Endothelial cell of umbilical vein (primary cell): ENCODE measurements at regions not wholly inside any gene's neighbourhood (a gene's known extent, or its start where the extent isn't known, plus 50 kb on each side); places are given as distances from the start of the nearest gene placed in this dataset.

ENCODE experiments used
- BruUV-seq: library from RNA; stranded (reverse); fragments of 400-500 nt; replicated peaks from 2 replicates; lab custom pipeline; 2021; lab: Mats Ljungman, UMichigan
- CTCF ChIA-PET: fragments of 300-600, 350-600 bp; sonication (Branson Sonifier 250); formaldehyde crosslinking; loops from one replicate; lab custom pipeline; 2021; ENCODE audit warnings: antibody characterized with exemption, inconsistent platforms; lab: Charles Lee
- POLR2A ChIA-PET: fragments of 300-600, 350-600 bp; sonication (Branson Sonifier 250); formaldehyde crosslinking; loops from one replicate; lab custom pipeline; 2021; ENCODE audit warnings: antibody characterized with exemption, inconsistent platforms; lab: Charles Lee
- DNase-seq: peaks from one replicate; pipeline ENCODE4 v3.0.0-alpha.2; 2011; ENCODE audit warnings: low read depth, low spot score
- FAIRE-seq: peaks from 2 replicates; lab custom pipeline; 2011; peaks lifted over from hg19 to GRCh38; lab: Jason Lieb, UNC
- H2AFZ ChIP-seq: 2 replicates; pipeline ENCODE4 v1.6.0; 2012; ENCODE audit warnings: low read depth, low read length, control low read depth, inconsistent platforms
- H3K27ac ChIP-seq: 2 replicates; pipeline ENCODE4 v1.5.1; 2011; ENCODE audit warnings: low read depth, mild to moderate bottlenecking, control low read depth, low read length, moderate library complexity; ENCODE audit not compliant: insufficient read depth
- H3K27me3 ChIP-seq, 2 experiments: 2 replicates each; pipeline versions ENCODE4 v1.6.0 to v1.6.1; 2011; ENCODE audit warnings: low read length in 2 of 2, mixed read lengths in 1 of 2; ENCODE audit not compliant: control insufficient read depth in 2 of 2, insufficient read depth in 2 of 2
- H3K36me3 ChIP-seq, 2 experiments: 2 replicates in 1 of 2; 3 replicates in 1 of 2; pipeline ENCODE4 v1.5.1; 2011; ENCODE audit warnings: low read length in 2 of 2, mild to moderate bottlenecking in 1 of 2, moderate library complexity in 1 of 2; ENCODE audit not compliant: control insufficient read depth in 2 of 2, insufficient read depth in 2 of 2; ENCODE audit errors: extremely low read depth in 1 of 2
- H3K4me1 ChIP-seq: 3 replicates; pipeline ENCODE4 v1.5.1; 2011; ENCODE audit warnings: mild to moderate bottlenecking, low read length; ENCODE audit not compliant: control insufficient read depth, insufficient read depth; ENCODE audit errors: extremely low read depth
- H3K4me2 ChIP-seq: 2 replicates; pipeline ENCODE4 v1.6.1; 2011; ENCODE audit warnings: low read length, control low read depth, mixed read lengths; ENCODE audit not compliant: insufficient read depth
- H3K4me3 ChIP-seq, 3 experiments: fragments of 200-600 bp in 1 of 3; sonication (generic), shearing (Covaris generic) in 1 of 3; replicated peaks in 1 of 3; 2 replicates each; pipeline ENCODE4 v1.5.1; 2011 to 2016; ENCODE audit warnings: control low read depth in 3 of 3, low read length in 3 of 3, mild to moderate bottlenecking in 2 of 3, inconsistent platforms in 1 of 3, low read depth in 1 of 3, moderate library complexity in 1 of 3; ENCODE audit not compliant: insufficient read depth in 1 of 3
- H3K79me2 ChIP-seq: 2 replicates; pipeline ENCODE4 v1.6.0; 2012; ENCODE audit warnings: low read length, inconsistent platforms; ENCODE audit not compliant: control insufficient read depth, insufficient read depth
- H3K9ac ChIP-seq: replicated peaks from 2 replicates; pipeline ENCODE3; 2011; ENCODE audit warnings: low read length, control low read depth; ENCODE audit not compliant: insufficient read depth; ENCODE audit errors: extremely low read depth
- H3K9me1 ChIP-seq: replicated peaks from 3 replicates; pipeline ENCODE4 v1.6.0; 2011; ENCODE audit warnings: mild to moderate bottlenecking, low read length; ENCODE audit not compliant: control insufficient read depth, insufficient read depth; ENCODE audit errors: extremely low read depth
- H3K9me3 ChIP-seq: replicated peaks from 2 replicates; pipeline ENCODE4 v1.5.1; 2012; ENCODE audit warnings: low read length, inconsistent platforms; ENCODE audit not compliant: control insufficient read depth, insufficient read depth
- H4K20me1 ChIP-seq: replicated peaks from 2 replicates; pipeline ENCODE3; 2011; ENCODE audit warnings: mild to moderate bottlenecking, low read length; ENCODE audit not compliant: control insufficient read depth, insufficient read depth; ENCODE audit errors: extremely low read depth
- EZH2 ChIP-seq: IDR thresholded peaks from 2 replicates; pipeline ENCODE4 v1.6.1; 2012; ENCODE audit warnings: borderline replicate concordance, low read depth, mild to moderate bottlenecking, moderate library complexity, low read length, inconsistent platforms; ENCODE audit not compliant: severe bottlenecking
- FOS ChIP-seq: IDR thresholded peaks from 2 replicates; pipeline ENCODE4 v1.6.1; 2011; ENCODE audit warnings: mild to moderate bottlenecking, low read length, moderate library complexity, borderline replicate concordance; ENCODE audit not compliant: insufficient read depth
- GATA2 ChIP-seq: IDR thresholded peaks from 2 replicates; pipeline ENCODE4 v1.7.0; 2011; ENCODE audit warnings: low read depth, mild to moderate bottlenecking, moderate library complexity, mixed read lengths, low read length; ENCODE audit not compliant: insufficient read length, insufficient read depth
- JUN ChIP-seq: IDR thresholded peaks from 2 replicates; pipeline ENCODE4 v1.6.1; 2011; ENCODE audit warnings: borderline replicate concordance, low read depth; ENCODE audit not compliant: insufficient read length, insufficient read depth
- MYC ChIP-seq: IDR thresholded peaks from one replicate; pipeline ENCODE4 v1.6.1; 2011; ENCODE audit warnings: mild to moderate bottlenecking, low read depth, low read length
- POLR2A ChIP-seq: IDR thresholded peaks from 2 replicates; pipeline ENCODE4 v1.6.1; 2012; ENCODE audit warnings: low read depth, mild to moderate bottlenecking, control low read depth, low read length
- POLR2AphosphoS5 ChIP-seq: IDR thresholded peaks from 2 replicates; pipeline ENCODE4 v1.6.1; 2012; ENCODE audit warnings: low read depth, mild to moderate bottlenecking, control low read depth, low read length, moderate library complexity; ENCODE audit not compliant: insufficient read depth
- dilution Hi-C: fragments of 300-500 bp; cut with MboI; formaldehyde crosslinking; loops from one replicate; pipeline ENCODE4 v1.15.0; 2019; ENCODE audit warnings: low sequenced_read_pairs; ENCODE audit not compliant: extremely low pct_ligation_motif_present
- intact Hi-C: fragments of 100-400 bp; cut with micrococcal nuclease; formaldehyde crosslinking; loops from one replicate; pipeline ENCODE4 v1.10.0; 2022
- TF ChIP-seq, protein P1 (sequence below), 2 donors: IDR thresholded peaks; 1 replicate in 1 of 2; 2 replicates in 1 of 2; pipeline ENCODE4 v1.5.1; 2011; ENCODE audit warnings: low read length in 2 of 2, mild to moderate bottlenecking in 2 of 2, moderate library complexity in 2 of 2, control low read depth in 1 of 2, inconsistent platforms in 1 of 2, low read depth in 1 of 2; ENCODE audit not compliant: insufficient read depth in 1 of 2; ENCODE audit errors: extremely low read depth in 1 of 2
- TF ChIP-seq, protein P2 (sequence below): IDR thresholded peaks from 2 replicates; pipeline ENCODE4 v1.6.1; 2011; ENCODE audit not compliant: insufficient read depth, insufficient read length

DNA sequence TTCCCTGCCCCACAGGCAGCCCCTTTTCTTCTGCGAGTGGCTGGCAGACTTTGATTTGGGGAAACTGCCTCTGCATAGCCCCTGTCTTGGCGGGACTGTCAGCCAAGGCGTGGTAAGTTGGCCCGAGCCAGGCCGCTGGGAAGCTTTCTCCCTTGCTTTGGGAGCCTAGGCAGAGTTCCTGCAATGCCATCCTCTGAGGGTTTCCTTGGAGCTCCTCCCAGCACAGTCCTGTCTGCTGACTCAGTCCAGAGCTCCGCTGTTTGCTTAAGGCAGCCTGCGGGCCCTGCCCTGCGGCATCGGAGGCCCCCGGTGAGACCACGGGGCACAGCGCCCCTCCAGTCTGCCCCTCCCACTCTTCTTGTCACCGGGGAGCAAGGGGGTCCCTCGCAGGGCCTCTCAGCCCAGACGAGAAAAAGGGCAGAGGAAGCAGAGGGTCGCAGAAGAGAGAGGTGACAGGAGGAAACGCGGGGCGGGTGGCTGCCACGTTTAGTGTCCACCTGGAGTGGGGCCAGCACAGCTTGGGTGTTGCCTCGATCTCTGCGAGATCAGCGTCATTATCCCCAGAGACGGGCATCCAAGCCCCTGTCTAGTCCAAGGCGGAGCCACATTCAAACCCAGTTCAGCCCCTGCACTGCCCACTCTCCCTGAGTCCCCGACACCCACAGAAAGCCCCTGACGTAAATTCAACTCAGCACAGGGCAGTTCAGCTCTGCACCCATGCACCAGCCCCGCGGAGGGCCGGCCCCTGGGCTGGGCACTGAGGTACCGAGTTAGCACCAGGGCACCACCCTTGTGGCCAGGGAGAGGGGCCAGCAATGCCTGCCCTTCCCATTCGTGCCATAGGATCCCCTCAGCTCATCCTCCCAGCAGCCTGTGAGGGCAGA is 59.0 kb upstream of the CHST15 start:
- Histone ChIP-seq H3K4me1 (peaks cover 27% of the 10 kb centered on the region), H3K27ac (peak overlapping the region; percentile 4), H3K4me2 (no peak overlapping the region), H3K9me1 (no peaks in the 10 kb centered on the region), H3K36me3 (no peaks in the 10 kb centered on the region), H3K9ac (no peak overlapping the region), H3K79me2 (no peaks in the 10 kb centered on the region), H3K9me3 (no peaks in the 10 kb centered on the region), H3K4me3 (no peak overlapping the region), H3K27me3 (no peaks in the 10 kb centered on the region), H4K20me1 (no peaks in the 10 kb centered on the region), H2AFZ (no peak overlapping the region)
- no peak for DNase-seq
- POLR2A ChIA-PET = no interaction called here
- dilution Hi-C loops = no loop called here
- CTCF ChIA-PET = interaction anchor here (1.1 to 2.0 kb wide), 7 partner anchors 10 to 237 kb away, joined by 3 to 15 read pairs (median 3); no protein-coding TSS in a partner anchor
- no peak for FAIRE-seq
- BruUV-seq = no TSS peak
- no peak for TF ChIP-seq FOS
- no peak for TF ChIP-seq MYC
- no peak for TF ChIP-seq GATA2
- no peak for TF ChIP-seq POLR2A
- TF ChIP-seq POLR2AphosphoS5 = no peak
- intact Hi-C loops = loop anchor here (1.0 to 2.0 kb wide), 4 partner anchors 32 to 158 kb away; partner anchors contain the start of gene CHST15

DNA sequence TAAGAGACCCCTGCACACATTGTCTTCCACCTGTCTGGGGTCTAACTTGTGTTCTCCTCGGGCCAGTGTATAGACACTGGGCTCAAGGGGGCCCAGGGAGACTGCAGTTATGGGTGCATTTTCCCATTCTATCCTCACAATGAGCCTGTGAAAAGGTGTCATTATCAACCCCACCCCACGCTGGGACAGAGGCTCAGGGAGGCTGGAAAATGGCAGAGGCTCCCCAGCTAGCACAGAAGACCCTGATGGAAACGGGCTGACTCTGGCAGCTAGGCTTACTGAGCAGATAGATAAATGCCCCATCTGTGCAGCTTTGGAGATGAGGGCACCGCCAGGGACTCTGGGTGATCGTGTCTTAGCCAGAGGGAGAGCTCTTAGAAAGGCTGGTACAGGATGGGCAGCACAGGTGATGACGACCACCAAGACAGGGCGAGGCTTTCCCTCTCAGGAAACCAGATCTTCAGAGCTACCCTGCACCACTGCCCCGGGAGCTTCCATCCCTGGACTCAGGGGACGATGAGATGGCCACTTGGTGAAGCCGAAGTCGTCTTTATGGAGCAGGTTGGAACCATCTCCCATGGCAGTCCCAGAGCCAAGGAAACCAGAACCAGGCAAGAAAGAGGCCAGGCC is 58.2 kb upstream of the CHST15 start:
- POLR2A ChIA-PET = no interaction called here
- H2AFZ ChIP-seq = no peak overlapping the region

More for the DNA sequence above, 58.2 kb upstream of the CHST15 start:
- Histone ChIP-seq H3K9me3 (no peaks in the 10 kb centered on the region), H3K9ac (no peak overlapping the region), H3K36me3 (no peaks in the 10 kb centered on the region), H3K79me2 (no peaks in the 10 kb centered on the region), H4K20me1 (no peaks in the 10 kb centered on the region), H3K4me3 (no peak overlapping the region), H3K9me1 (no peaks in the 10 kb centered on the region), H3K4me1 (peaks cover 27% of the 10 kb centered on the region), H3K27me3 (no peaks in the 10 kb centered on the region), H3K4me2 (no peak overlapping the region), H3K27ac (no peak overlapping the region)
- no peak for FAIRE-seq
- dilution Hi-C loops = no loop called here
- BruUV-seq = no TSS peak
- no peak for TF ChIP-seq MYC
- no peak for TF ChIP-seq POLR2AphosphoS5
- TF ChIP-seq JUN = no peak
- TF ChIP-seq, protein P1, sequence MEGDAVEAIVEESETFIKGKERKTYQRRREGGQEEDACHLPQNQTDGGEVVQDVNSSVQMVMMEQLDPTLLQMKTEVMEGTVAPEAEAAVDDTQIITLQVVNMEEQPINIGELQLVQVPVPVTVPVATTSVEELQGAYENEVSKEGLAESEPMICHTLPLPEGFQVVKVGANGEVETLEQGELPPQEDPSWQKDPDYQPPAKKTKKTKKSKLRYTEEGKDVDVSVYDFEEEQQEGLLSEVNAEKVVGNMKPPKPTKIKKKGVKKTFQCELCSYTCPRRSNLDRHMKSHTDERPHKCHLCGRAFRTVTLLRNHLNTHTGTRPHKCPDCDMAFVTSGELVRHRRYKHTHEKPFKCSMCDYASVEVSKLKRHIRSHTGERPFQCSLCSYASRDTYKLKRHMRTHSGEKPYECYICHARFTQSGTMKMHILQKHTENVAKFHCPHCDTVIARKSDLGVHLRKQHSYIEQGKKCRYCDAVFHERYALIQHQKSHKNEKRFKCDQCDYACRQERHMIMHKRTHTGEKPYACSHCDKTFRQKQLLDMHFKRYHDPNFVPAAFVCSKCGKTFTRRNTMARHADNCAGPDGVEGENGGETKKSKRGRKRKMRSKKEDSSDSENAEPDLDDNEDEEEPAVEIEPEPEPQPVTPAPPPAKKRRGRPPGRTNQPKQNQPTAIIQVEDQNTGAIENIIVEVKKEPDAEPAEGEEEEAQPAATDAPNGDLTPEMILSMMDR (IDR thresholded peaks at IDR 0.05; ENCODE audit: extremely low read depth in 1 of 2, insufficient read depth in 1 of 2, low read depth in 1 of 2, low read length in 2 of 2) = no peak
- TF ChIP-seq POLR2A = no peak
- TF ChIP-seq FOS = no peak
- no peak for TF ChIP-seq EZH2
- no peak for TF ChIP-seq GATA2
- TF ChIP-seq, protein P2, sequence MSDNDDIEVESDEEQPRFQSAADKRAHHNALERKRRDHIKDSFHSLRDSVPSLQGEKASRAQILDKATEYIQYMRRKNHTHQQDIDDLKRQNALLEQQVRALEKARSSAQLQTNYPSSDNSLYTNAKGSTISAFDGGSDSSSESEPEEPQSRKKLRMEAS = no peak
- no peak for DNase-seq
- intact Hi-C loops = loop anchor here (2.0 kb wide), 1 partner anchor 157 kb away; no protein-coding TSS in a partner anchor
- CTCF ChIA-PET = interaction anchor here (0.6 to 2.0 kb wide), 7 partner anchors 26 to 426 kb away, joined by 3 to 15 read pairs (median 3); no protein-coding TSS in a partner anchor
